Natural killer cell (primary cell): ENCODE measurements at regions not wholly inside any gene's neighbourhood (a gene's known extent, or its start where the extent isn't known, plus 50 kb on each side); places are given as distances from the start of the nearest gene placed in this dataset.
"Not testable (repeated sequence)": the region's sequence is repeated elsewhere in the genome, so short reads cannot be mapped to it uniquely, and the experiment has no call there.

ENCODE experiments used
- ATAC-seq, 3 donors: fragments of 150-1000 bp in 2 of 3; fragments of 200-7000 bp in 1 of 3; cut with Tn5 transposase; 1 replicate in 1 of 3; 2 replicates in 2 of 3; pipeline ENCODE4 v1.10.0; 2021; ENCODE audit warnings: mild to moderate bottlenecking in 2 of 3, moderate library complexity in 2 of 3
- DNase-seq, 2 donors: peaks; one replicate each; pipeline versions ENCODE4 v3.0.0 to v3.0.0-alpha.2; 2013 to 2021; ENCODE audit warnings: mixed read lengths in 1 of 2
- H3K27ac ChIP-seq: one replicate; pipeline ENCODE4 v1.5.1; 2013; ENCODE audit warnings: mild to moderate bottlenecking, low read length
- H3K27me3 ChIP-seq: one replicate; pipeline ENCODE4 v1.6.1; 2013; ENCODE audit warnings: low read length; ENCODE audit not compliant: control insufficient read depth, insufficient read depth
- H3K36me3 ChIP-seq: one replicate; pipeline ENCODE4 v1.6.1; 2013; ENCODE audit warnings: low read length; ENCODE audit not compliant: control insufficient read depth, insufficient read depth
- H3K4me1 ChIP-seq: one replicate; pipeline ENCODE4 v1.6.1; 2013; ENCODE audit warnings: low read length; ENCODE audit not compliant: control insufficient read depth, insufficient read depth
- H3K4me3 ChIP-seq: one replicate; pipeline ENCODE4 v1.5.1; 2013; ENCODE audit warnings: low read length
- H3K9me3 ChIP-seq: one replicate; pipeline ENCODE4 v1.6.1; 2013; ENCODE audit warnings: low read length; ENCODE audit not compliant: control insufficient read depth, insufficient read depth
- H3K27ac Mint-ChIP-seq, 2 donors: one replicate each; pipeline ENCODE4 v1.8.0; 2022; ENCODE audit warnings: mild to moderate bottlenecking in 2 of 2, mixed read lengths in 2 of 2, moderate library complexity in 1 of 2
- H3K27me3 Mint-ChIP-seq, 2 donors: one replicate each; pipeline ENCODE4 v1.8.0; 2022; ENCODE audit warnings: low read depth in 2 of 2, mixed read lengths in 2 of 2
- H3K36me3 Mint-ChIP-seq: one replicate; pipeline ENCODE4 v1.8.0; 2022; ENCODE audit warnings: mixed read lengths
- H3K4me1 Mint-ChIP-seq, 2 donors: one replicate each; pipeline ENCODE4 v1.8.0; 2022; ENCODE audit warnings: mixed read lengths in 2 of 2
- H3K4me3 Mint-ChIP-seq: one replicate; pipeline ENCODE4 v1.8.0; 2022; ENCODE audit warnings: mild to moderate bottlenecking, moderate library complexity, mixed read lengths
- H3K9me3 Mint-ChIP-seq, 2 donors: one replicate each; pipeline ENCODE4 v1.8.0; 2022; ENCODE audit warnings: mixed read lengths in 2 of 2
- WGBS: methylation state at CpG from one replicate; pipeline ENCODE4 v1.1.7; 2013; ENCODE audit warnings: missing lambda C conversion rate; ENCODE audit not compliant: insufficient coverage; 5-methylcytosine and 5-hydroxymethylcytosine counted together
- intact Hi-C: fragments of 100-400 bp; cut with micrococcal nuclease; formaldehyde crosslinking; loops from one replicate; pipeline ENCODE4 v1.14.2; 2022
- TF ChIP-seq, protein P1 (sequence below): fragments of 200-600 bp; IDR thresholded peaks from one replicate; pipeline ENCODE4 v1.8.0; 2022; ENCODE audit warnings: antibody characterized with exemption

- H3K9me3 Mint-ChIP-seq = peaks cover 10 to 16% of the 10 kb centered on the region in 2 donors
- H3K4me3 ChIP-seq = no peak overlapping the region
- H3K27ac Mint-ChIP-seq = no peak overlapping the region
- H3K4me3 Mint-ChIP-seq = no peak overlapping the region
- ATAC-seq (no peak), DNase-seq (no peak)
- TF ChIP-seq, protein P1, sequence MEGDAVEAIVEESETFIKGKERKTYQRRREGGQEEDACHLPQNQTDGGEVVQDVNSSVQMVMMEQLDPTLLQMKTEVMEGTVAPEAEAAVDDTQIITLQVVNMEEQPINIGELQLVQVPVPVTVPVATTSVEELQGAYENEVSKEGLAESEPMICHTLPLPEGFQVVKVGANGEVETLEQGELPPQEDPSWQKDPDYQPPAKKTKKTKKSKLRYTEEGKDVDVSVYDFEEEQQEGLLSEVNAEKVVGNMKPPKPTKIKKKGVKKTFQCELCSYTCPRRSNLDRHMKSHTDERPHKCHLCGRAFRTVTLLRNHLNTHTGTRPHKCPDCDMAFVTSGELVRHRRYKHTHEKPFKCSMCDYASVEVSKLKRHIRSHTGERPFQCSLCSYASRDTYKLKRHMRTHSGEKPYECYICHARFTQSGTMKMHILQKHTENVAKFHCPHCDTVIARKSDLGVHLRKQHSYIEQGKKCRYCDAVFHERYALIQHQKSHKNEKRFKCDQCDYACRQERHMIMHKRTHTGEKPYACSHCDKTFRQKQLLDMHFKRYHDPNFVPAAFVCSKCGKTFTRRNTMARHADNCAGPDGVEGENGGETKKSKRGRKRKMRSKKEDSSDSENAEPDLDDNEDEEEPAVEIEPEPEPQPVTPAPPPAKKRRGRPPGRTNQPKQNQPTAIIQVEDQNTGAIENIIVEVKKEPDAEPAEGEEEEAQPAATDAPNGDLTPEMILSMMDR = no peak
- H3K27ac ChIP-seq = no peak overlapping the region
- H3K4me1 Mint-ChIP-seq = no peaks in the 10 kb centered on the region
- WGBS = 88% methylated on average over 1 of the region's 1 CpG
- no peaks in the 10 kb centered on the region for H3K27me3 ChIP-seq
- H3K4me1 ChIP-seq = no peaks in the 10 kb centered on the region
- H3K36me3 Mint-ChIP-seq = peaks cover 7% of the 10 kb centered on the region
- H3K27me3 Mint-ChIP-seq = no peaks in the 10 kb centered on the region
- peaks cover 5% of the 10 kb centered on the region for H3K9me3 ChIP-seq
- intact Hi-C loops = no loop called here
- H3K36me3 ChIP-seq = no peaks in the 10 kb centered on the region
Measured at GRCh38 chr6:115540077-115540869, 520.4 kb downstream of the FRK start.

GRCh38 chr6:115539531-115539930 is 521.2 kb downstream of the FRK start:
- no peak overlapping the region for H3K27ac Mint-ChIP-seq
- no peaks in the 10 kb centered on the region for H3K4me1 Mint-ChIP-seq
- peaks cover 7% of the 10 kb centered on the region for H3K36me3 Mint-ChIP-seq
- ATAC-seq (no peak), DNase-seq (no peak)
- no peaks in the 10 kb centered on the region for H3K27me3 Mint-ChIP-seq
- Histone ChIP-seq H3K4me3 (no peak overlapping the region), H3K27me3 (no peaks in the 10 kb centered on the region), H3K9me3 (peaks cover 2% of the 10 kb centered on the region), H3K36me3 (no peaks in the 10 kb centered on the region), H3K4me1 (no peaks in the 10 kb centered on the region), H3K27ac (no peak overlapping the region)
- intact Hi-C loops = no loop called here
- no peak overlapping the region for H3K4me3 Mint-ChIP-seq
- TF ChIP-seq, protein P1 = no peak
- 91% methylated on average over 6 of the region's 6 CpGs for WGBS
- H3K9me3 Mint-ChIP-seq = peaks cover 10 to 20% of the 10 kb centered on the region in 2 donors

- no peaks in the 10 kb centered on the region for H3K4me1 ChIP-seq
- H3K36me3 ChIP-seq = no peaks in the 10 kb centered on the region
- no peak overlapping the region for H3K4me3 ChIP-seq
- Mint-ChIP-seq H3K4me1 (no peaks in the 10 kb centered on the region), H3K9me3 (peaks cover 10 to 23% of the 10 kb centered on the region in 2 donors), H3K4me3 (no peak overlapping the region), H3K27me3 (no peaks in the 10 kb centered on the region), H3K27ac (no peak overlapping the region), H3K36me3 (peaks cover 4% of the 10 kb centered on the region)
- ATAC-seq (no peak), DNase-seq (no peak)
- no peaks in the 10 kb centered on the region for H3K27me3 ChIP-seq
- no peak overlapping the region for H3K27ac ChIP-seq
- WGBS = 100% methylated on average over 1 of the region's 2 CpGs
- intact Hi-C loops = no loop called here
- H3K9me3 ChIP-seq = no peaks in the 10 kb centered on the region
- TF ChIP-seq, protein P1 = no peak
Measured at GRCh38 chr6:115524821-115525220, 535.9 kb downstream of the FRK start.

DNA sequence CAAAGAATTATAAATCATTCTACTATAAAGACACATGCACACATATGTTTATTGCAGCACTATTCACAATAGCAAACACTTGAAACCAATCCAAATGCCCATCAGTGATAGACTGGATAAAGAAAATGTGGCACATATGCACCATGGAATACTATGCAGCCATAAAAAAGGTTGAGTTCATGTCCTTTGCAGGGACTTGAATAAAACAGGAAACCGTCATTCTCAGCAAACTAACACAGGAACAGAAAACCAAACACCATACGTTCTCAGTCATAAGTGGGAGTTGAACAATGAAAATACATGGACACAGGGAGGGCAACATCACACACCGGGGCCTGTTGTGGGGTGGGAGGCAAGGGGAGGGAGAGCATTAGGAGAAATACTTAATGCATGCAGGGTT is 538.9 kb downstream of the FRK start:
- H3K27me3 ChIP-seq, H3K27ac Mint-ChIP-seq, H3K4me1 Mint-ChIP-seq, intact Hi-C loops, H3K4me3 ChIP-seq, DNase-seq, H3K4me1 ChIP-seq, H3K36me3 ChIP-seq, H3K4me3 Mint-ChIP-seq, H3K27ac ChIP-seq, H3K27me3 Mint-ChIP-seq, H3K9me3 ChIP-seq, ATAC-seq: not testable (repeated sequence)
- WGBS = 100% methylated on average over 1 of the region's 3 CpGs
- peaks cover 17% of the 10 kb centered on the region for H3K36me3 Mint-ChIP-seq
- H3K9me3 Mint-ChIP-seq = peaks cover 18 to 31% of the 10 kb centered on the region in 2 donors
